SK-N-SH (cell line): ENCODE measurements at regions not wholly inside any gene's neighbourhood (a gene's known extent, or its start where the extent isn't known, plus 50 kb on each side); places are given as distances from the start of the nearest gene placed in this dataset.

Source experiments
- CTCF ChIA-PET: fragments of 300-600, 350-600 bp; formaldehyde crosslinking; extraction: SDS; loops from one replicate; lab custom pipeline; 2021; lab: Yijun Ruan, JAX
- POLR2A ChIA-PET: fragments of 350-600 bp; sonication (Branson Sonifier 250); formaldehyde crosslinking; extraction: SDS; loops from one replicate; lab custom pipeline; 2020; ENCODE audit warnings: antibody characterized with exemption, inconsistent platforms; lab: Yijun Ruan, JAX
- DNase-seq: peaks from one replicate; pipeline ENCODE4 v3.0.0; 2012
- H2AFZ ChIP-seq: fragments of 200-600 bp; sonication (generic); 2 replicates; pipeline ENCODE4 v1.8.1; 2016; ENCODE audit warnings: antibody characterized with exemption, mild to moderate bottlenecking, low read depth
- H3F3A ChIP-seq: fragments of 200-600 bp; sonication (generic); replicated peaks from 2 replicates; pipeline ENCODE3; 2016; ENCODE audit warnings: antibody characterized with exemption, mild to moderate bottlenecking; ENCODE audit not compliant: insufficient read depth
- H3K27ac ChIP-seq, 2 experiments: fragments of 200-500 bp in 1 of 2; fragments of 200-600 bp in 1 of 2; sonication (Bioruptor generic) in 1 of 2; sonication (generic), shearing (Covaris generic) in 1 of 2; 2 replicates each; pipeline versions ENCODE4 v1.5.1 to v1.6.1; 2014 to 2016; ENCODE audit warnings: low read depth in 2 of 2, inconsistent platforms in 1 of 2, low read length in 1 of 2, mild to moderate bottlenecking in 1 of 2, mixed read lengths in 1 of 2
- H3K27me3 ChIP-seq: fragments of 200-600 bp; sonication (generic), shearing (Covaris generic); 2 replicates; pipeline ENCODE4 v1.6.1; 2016; ENCODE audit warnings: mixed run types; ENCODE audit not compliant: insufficient read depth
- H3K36me3 ChIP-seq, 2 experiments: fragments of 200-500 bp in 1 of 2; fragments of 200-600 bp in 1 of 2; sonication (Bioruptor generic) in 1 of 2; sonication (generic) in 1 of 2; replicated peaks in 1 of 2; 2 replicates each; pipeline versions ENCODE3 to v1.5.1; 2014 to 2016; ENCODE audit warnings: low read length in 1 of 2, mild to moderate bottlenecking in 1 of 2; ENCODE audit not compliant: insufficient read depth in 2 of 2, control insufficient read depth in 1 of 2
- H3K4me1 ChIP-seq, 2 experiments: fragments of 200-500 bp in 1 of 2; fragments of 200-600 bp in 1 of 2; sonication (Bioruptor generic) in 1 of 2; sonication (generic), shearing (Covaris generic) in 1 of 2; 2 replicates each; pipeline versions ENCODE4 v1.5.1 to v1.6.1; 2014 to 2016; ENCODE audit warnings: low read depth in 1 of 2, low read length in 1 of 2, mixed run types in 1 of 2; ENCODE audit not compliant: insufficient read depth in 2 of 2, control insufficient read depth in 1 of 2
- H3K4me2 ChIP-seq: fragments of 200-600 bp; sonication (generic), shearing (Covaris generic); 2 replicates; pipeline ENCODE4 v1.6.1; 2017; ENCODE audit warnings: mixed run types
- H3K4me3 ChIP-seq, 2 experiments: fragments of 200-500 bp in 1 of 2; fragments of 200-600 bp in 1 of 2; sonication (Bioruptor generic) in 1 of 2; sonication (generic), shearing (Covaris generic) in 1 of 2; 2 replicates each; pipeline versions ENCODE4 v1.5.1 to v1.8.1; 2014 to 2016; ENCODE audit warnings: low read depth in 2 of 2, inconsistent platforms in 1 of 2, low read length in 1 of 2, mild to moderate bottlenecking in 1 of 2, mixed read lengths in 1 of 2, moderate library complexity in 1 of 2
- H3K79me2 ChIP-seq: fragments of 200-600 bp; sonication (generic); 2 replicates; pipeline ENCODE4 v1.8.1; 2017; ENCODE audit warnings: mild to moderate bottlenecking; ENCODE audit not compliant: insufficient read depth
- H3K9ac ChIP-seq: fragments of 200-600 bp; sonication (generic); 2 replicates; pipeline ENCODE4 v1.6.1; 2017; ENCODE audit warnings: mixed run types
- H3K9me2 ChIP-seq: fragments of 200-600 bp; sonication (generic); 2 replicates; pipeline ENCODE4 v1.6.1; 2017; ENCODE audit warnings: mixed run types
- H3K9me3 ChIP-seq: fragments of 200-600 bp; sonication (generic); 2 replicates; pipeline ENCODE4 v1.6.1; 2017; ENCODE audit warnings: mixed run types, mild to moderate bottlenecking, moderate library complexity
- H4K20me1 ChIP-seq: fragments of 200-600 bp; sonication (generic); 2 replicates; pipeline ENCODE4 v1.6.1; 2017; ENCODE audit warnings: mild to moderate bottlenecking, mixed run types; ENCODE audit not compliant: insufficient read depth
- CHD2 ChIP-seq: fragments of 150-350 bp; IDR thresholded peaks from 2 replicates; pipeline ENCODE4 v1.6.1; 2018; ENCODE audit warnings: low read length; ENCODE audit not compliant: partially characterized antibody
- ELF1 ChIP-seq: IDR thresholded peaks from 2 replicates; pipeline ENCODE4 v1.4.0; 2012
- EP300 ChIP-seq, 2 experiments: IDR thresholded peaks; 2 replicates each; pipeline versions ENCODE4 v1.4.0 to v1.6.1; 2012; ENCODE audit warnings: borderline replicate concordance in 1 of 2, low read depth in 1 of 2, low read length in 1 of 2
- FOXJ3 ChIP-seq: sonication (generic); formaldehyde crosslinking; IDR thresholded peaks from 2 replicates; pipeline ENCODE4 v1.5.1; 2020; ENCODE audit warnings: mild to moderate bottlenecking, missing genetic modification reagents
- FOXM1 ChIP-seq: IDR thresholded peaks from 2 replicates; pipeline ENCODE4 v1.4.0; 2012; ENCODE audit warnings: low read depth, mild to moderate bottlenecking
- GABPA ChIP-seq: IDR thresholded peaks from 2 replicates; pipeline ENCODE4 v1.4.0; 2012; ENCODE audit warnings: low read depth, mild to moderate bottlenecking
- GATA2 ChIP-seq: sonication (generic); formaldehyde crosslinking; IDR thresholded peaks from 2 replicates; pipeline ENCODE4 v1.5.0; 2020; ENCODE audit warnings: mild to moderate bottlenecking, missing genetic modification reagents
- JUND ChIP-seq: IDR thresholded peaks from 2 replicates; pipeline ENCODE4 v1.4.0; 2012
- MXI1 ChIP-seq: IDR thresholded peaks from 2 replicates; pipeline ENCODE4 v1.6.1; 2012; ENCODE audit warnings: mild to moderate bottlenecking, low read depth, low read length, improper control_type of control experiment
- RFX5 ChIP-seq: IDR thresholded peaks from 2 replicates; pipeline ENCODE4 v1.6.1; 2012; ENCODE audit warnings: mild to moderate bottlenecking, improper control_type of control experiment, low read length
- RXRA ChIP-seq: IDR thresholded peaks from 2 replicates; pipeline ENCODE4 v1.4.0; 2012; ENCODE audit warnings: low read depth, mild to moderate bottlenecking, borderline replicate concordance
- SIN3A ChIP-seq: IDR thresholded peaks from 2 replicates; pipeline ENCODE4 v1.6.1; 2012; ENCODE audit warnings: low read depth, mild to moderate bottlenecking, low read length, moderate library complexity, borderline replicate concordance
- SMC3 ChIP-seq: IDR thresholded peaks from 2 replicates; pipeline ENCODE4 v1.6.1; 2012; ENCODE audit warnings: low read depth, low read length, improper control_type of control experiment
- TAF1 ChIP-seq: IDR thresholded peaks from 2 replicates; pipeline ENCODE4 v1.6.1; 2012; ENCODE audit warnings: low read depth, mild to moderate bottlenecking, low read length, moderate library complexity, borderline replicate concordance
- TF ChIP-seq, protein P1 (sequence below): IDR thresholded peaks from 2 replicates; pipeline ENCODE4 v1.4.0; 2012; ENCODE audit warnings: low read depth, borderline replicate concordance
- TF ChIP-seq, protein P2 (sequence below): IDR thresholded peaks from 2 replicates; pipeline ENCODE4 v1.6.1; 2012; ENCODE audit warnings: mild to moderate bottlenecking, low read depth, low read length, moderate library complexity

DNA sequence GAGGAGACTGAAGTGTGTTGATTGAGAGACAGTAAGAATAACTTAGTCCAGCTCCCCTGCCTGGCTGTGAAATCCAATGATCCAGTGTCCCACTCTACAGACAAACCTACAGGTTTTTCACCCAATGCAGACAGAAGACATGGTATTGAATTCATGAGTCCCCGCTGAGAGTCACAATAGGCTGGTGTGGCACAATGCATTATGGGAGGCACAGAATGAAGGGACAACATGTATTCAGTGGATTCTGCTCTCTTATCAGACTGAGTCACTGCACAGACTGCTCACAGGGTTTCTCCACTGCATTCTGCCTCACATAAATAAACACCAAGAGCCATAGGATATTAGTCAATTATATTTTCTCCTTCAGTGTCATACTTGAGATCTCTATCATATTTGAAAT, 55.2 kb upstream of the TOP3B start (continued):
- TF ChIP-seq FOXJ3 (CRISPR knock-in tag), result no peak

DNA sequence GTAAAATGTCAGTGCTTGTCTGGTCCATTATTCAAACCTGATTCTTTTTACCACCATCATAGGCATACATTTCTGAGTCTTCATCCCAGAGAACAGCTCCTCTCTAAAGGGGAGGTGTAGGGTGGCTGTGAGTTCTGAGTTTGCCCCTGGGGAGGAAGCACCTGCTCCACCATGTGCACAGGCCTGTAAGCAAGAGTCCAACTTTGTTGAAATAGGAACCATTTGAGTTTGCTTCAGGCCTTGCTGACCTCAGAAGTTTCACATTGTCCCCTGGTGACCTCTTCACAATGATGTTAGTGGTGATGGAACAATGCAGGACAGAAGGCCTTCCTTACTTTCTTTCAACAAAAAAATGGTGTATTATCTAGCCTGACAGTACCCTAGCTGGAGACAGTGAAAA, 54.6 kb upstream of the TOP3B start:
- Histone ChIP-seq H3K9me2 (no peaks in the 10 kb centered on the region), H3K36me3 (no peaks in the 10 kb centered on the region), H4K20me1 (no peaks in the 10 kb centered on the region), H2AFZ (no peak overlapping the region), H3K4me2 (no peak overlapping the region), H3K4me1 (no peaks in the 10 kb centered on the region), H3F3A (no peaks in the 10 kb centered on the region), H3K9ac (no peak overlapping the region), H3K27ac (no peak overlapping the region), H3K9me3 (no peaks in the 10 kb centered on the region), H3K79me2 (no peaks in the 10 kb centered on the region), H3K27me3 (peaks cover 11% of the 10 kb centered on the region; the same call in 1 of the 2 replicates), H3K4me3 (no peak overlapping the region)
- ChIA-PET POLR2A (no interaction called here), CTCF (interaction anchor here (0.6 to 1.3 kb wide), 3 partner anchors 23 to 107 kb away, joined by 3 to 4 read pairs (median 3); no protein-coding TSS in a partner anchor)
- no peak for DNase-seq
- no peak for TF ChIP-seq RXRA
- no peak for TF ChIP-seq TAF1
- no peak for TF ChIP-seq FOXM1
- no peak for TF ChIP-seq EP300 (IDR thresholded peaks at IDR 0.05; ENCODE audit: borderline replicate concordance in 1 of 2, low read depth in 1 of 2, low read length in 1 of 2)
- TF ChIP-seq FOXJ3 (CRISPR knock-in tag), result no peak
- no peak for TF ChIP-seq GABPA
- no peak for TF ChIP-seq JUND
- TF ChIP-seq CHD2, result no peak
- no peak for TF ChIP-seq MXI1
- TF ChIP-seq, protein P1, sequence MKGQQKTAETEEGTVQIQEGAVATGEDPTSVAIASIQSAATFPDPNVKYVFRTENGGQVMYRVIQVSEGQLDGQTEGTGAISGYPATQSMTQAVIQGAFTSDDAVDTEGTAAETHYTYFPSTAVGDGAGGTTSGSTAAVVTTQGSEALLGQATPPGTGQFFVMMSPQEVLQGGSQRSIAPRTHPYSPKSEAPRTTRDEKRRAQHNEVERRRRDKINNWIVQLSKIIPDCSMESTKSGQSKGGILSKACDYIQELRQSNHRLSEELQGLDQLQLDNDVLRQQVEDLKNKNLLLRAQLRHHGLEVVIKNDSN, result no peak
- no peak for TF ChIP-seq SMC3
- TF ChIP-seq RFX5, result no peak
- TF ChIP-seq GATA2 (CRISPR knock-in tag), result no peak
- no peak for TF ChIP-seq SIN3A
- TF ChIP-seq, protein P2, sequence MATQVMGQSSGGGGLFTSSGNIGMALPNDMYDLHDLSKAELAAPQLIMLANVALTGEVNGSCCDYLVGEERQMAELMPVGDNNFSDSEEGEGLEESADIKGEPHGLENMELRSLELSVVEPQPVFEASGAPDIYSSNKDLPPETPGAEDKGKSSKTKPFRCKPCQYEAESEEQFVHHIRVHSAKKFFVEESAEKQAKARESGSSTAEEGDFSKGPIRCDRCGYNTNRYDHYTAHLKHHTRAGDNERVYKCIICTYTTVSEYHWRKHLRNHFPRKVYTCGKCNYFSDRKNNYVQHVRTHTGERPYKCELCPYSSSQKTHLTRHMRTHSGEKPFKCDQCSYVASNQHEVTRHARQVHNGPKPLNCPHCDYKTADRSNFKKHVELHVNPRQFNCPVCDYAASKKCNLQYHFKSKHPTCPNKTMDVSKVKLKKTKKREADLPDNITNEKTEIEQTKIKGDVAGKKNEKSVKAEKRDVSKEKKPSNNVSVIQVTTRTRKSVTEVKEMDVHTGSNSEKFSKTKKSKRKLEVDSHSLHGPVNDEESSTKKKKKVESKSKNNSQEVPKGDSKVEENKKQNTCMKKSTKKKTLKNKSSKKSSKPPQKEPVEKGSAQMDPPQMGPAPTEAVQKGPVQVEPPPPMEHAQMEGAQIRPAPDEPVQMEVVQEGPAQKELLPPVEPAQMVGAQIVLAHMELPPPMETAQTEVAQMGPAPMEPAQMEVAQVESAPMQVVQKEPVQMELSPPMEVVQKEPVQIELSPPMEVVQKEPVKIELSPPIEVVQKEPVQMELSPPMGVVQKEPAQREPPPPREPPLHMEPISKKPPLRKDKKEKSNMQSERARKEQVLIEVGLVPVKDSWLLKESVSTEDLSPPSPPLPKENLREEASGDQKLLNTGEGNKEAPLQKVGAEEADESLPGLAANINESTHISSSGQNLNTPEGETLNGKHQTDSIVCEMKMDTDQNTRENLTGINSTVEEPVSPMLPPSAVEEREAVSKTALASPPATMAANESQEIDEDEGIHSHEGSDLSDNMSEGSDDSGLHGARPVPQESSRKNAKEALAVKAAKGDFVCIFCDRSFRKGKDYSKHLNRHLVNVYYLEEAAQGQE, result no peak
- no peak for TF ChIP-seq ELF1
